OCI-LY1 (cell line): ENCODE measurements at regions not wholly inside any gene's neighbourhood (a gene's known extent, or its start where the extent isn't known, plus 50 kb on each side); places are given as distances from the start of the nearest gene placed in this dataset.
"Not testable (repeated sequence)": the region's sequence is repeated elsewhere in the genome, so short reads cannot be mapped to it uniquely, and the experiment has no call there.

Experiments used
- H2AFZ ChIP-seq: fragments of 200-600 bp; sonication (generic), shearing (Covaris generic); 2 replicates; pipeline ENCODE4 v1.6.0; 2014; ENCODE audit warnings: antibody characterized with exemption, mild to moderate bottlenecking, low read length
- H3F3A ChIP-seq: fragments of 200-600 bp; sonication (generic), shearing (Covaris generic); 2 replicates; pipeline ENCODE4 v1.6.0; 2014; ENCODE audit warnings: mild to moderate bottlenecking, antibody characterized with exemption, low read length, moderate library complexity; ENCODE audit not compliant: insufficient read depth
- H3K27ac ChIP-seq: fragments of 200-600 bp; sonication (generic); 2 replicates; pipeline ENCODE4 v1.5.1; 2014; ENCODE audit warnings: low read length, mixed run types, mild to moderate bottlenecking, low read depth; ENCODE audit not compliant: poor library complexity, severe bottlenecking
- H3K27me3 ChIP-seq: fragments of 200-600 bp; sonication (generic); 2 replicates; pipeline ENCODE4 v1.6.0; 2014; ENCODE audit warnings: antibody characterized with exemption, mild to moderate bottlenecking, low read length, moderate library complexity; ENCODE audit not compliant: insufficient read depth
- H3K36me3 ChIP-seq: fragments of 200-600 bp; sonication (generic); 2 replicates; pipeline ENCODE4 v1.6.1; 2014; ENCODE audit warnings: mild to moderate bottlenecking, antibody characterized with exemption, low read length, moderate library complexity, mixed read lengths; ENCODE audit not compliant: insufficient read depth
- H3K4me1 ChIP-seq: fragments of 200-600 bp; sonication (generic); 2 replicates; pipeline ENCODE4 v1.5.1; 2014; ENCODE audit warnings: mild to moderate bottlenecking, low read length, moderate library complexity; ENCODE audit not compliant: insufficient read depth, severe bottlenecking
- H3K4me2 ChIP-seq: fragments of 200-600 bp; sonication (generic), shearing (Covaris generic); 2 replicates; pipeline ENCODE4 v1.6.1; 2014; ENCODE audit warnings: low read length
- H3K4me3 ChIP-seq: fragments of 200-600 bp; sonication (generic); 2 replicates; pipeline ENCODE4 v1.5.1; 2014; ENCODE audit warnings: low read length, low read depth, mild to moderate bottlenecking, mixed read lengths; ENCODE audit not compliant: poor library complexity, severe bottlenecking
- H3K79me2 ChIP-seq: fragments of 200-600 bp; shearing (Covaris generic); 2 replicates; pipeline ENCODE4 v1.6.1; 2016; ENCODE audit warnings: mixed run types, low read length, mixed read lengths; ENCODE audit not compliant: insufficient read depth
- H3K9ac ChIP-seq: fragments of 200-600 bp; sonication (generic), shearing (Covaris generic); 2 replicates; pipeline ENCODE4 v1.6.1; 2014; ENCODE audit warnings: mild to moderate bottlenecking, low read length, mixed read lengths
- H3K9me2 ChIP-seq: fragments of 200-600 bp; sonication (generic), shearing (Covaris generic); 2 replicates; pipeline ENCODE4 v1.6.1; 2014; ENCODE audit warnings: low read depth, mild to moderate bottlenecking, low read length, mixed read lengths
- H3K9me3 ChIP-seq: fragments of 200-600 bp; shearing (Covaris generic); 2 replicates; pipeline ENCODE4 v1.6.1; 2014; ENCODE audit warnings: low read length, mixed read lengths
- H4K20me1 ChIP-seq: fragments of 200-600 bp; sonication (generic), shearing (Covaris generic); 2 replicates; pipeline ENCODE4 v1.6.0; 2016; ENCODE audit warnings: mild to moderate bottlenecking, low read length; ENCODE audit not compliant: insufficient read depth
- EZH2 ChIP-seq: fragments of 200-600 bp; sonication (generic), shearing (Covaris generic); IDR thresholded peaks from 2 replicates; pipeline ENCODE4 v1.8.0; 2017; ENCODE audit warnings: borderline replicate concordance, mixed run types, mild to moderate bottlenecking, antibody characterized with exemption, low read length, moderate library complexity, mixed read lengths
- TF ChIP-seq, protein P1 (sequence below): fragments of 200-600 bp; sonication (generic), shearing (Covaris generic); IDR thresholded peaks from 2 replicates; pipeline ENCODE4 v1.5.1; 2017; ENCODE audit warnings: mild to moderate bottlenecking, antibody characterized with exemption, low read length, moderate library complexity, mixed read lengths

DNA sequence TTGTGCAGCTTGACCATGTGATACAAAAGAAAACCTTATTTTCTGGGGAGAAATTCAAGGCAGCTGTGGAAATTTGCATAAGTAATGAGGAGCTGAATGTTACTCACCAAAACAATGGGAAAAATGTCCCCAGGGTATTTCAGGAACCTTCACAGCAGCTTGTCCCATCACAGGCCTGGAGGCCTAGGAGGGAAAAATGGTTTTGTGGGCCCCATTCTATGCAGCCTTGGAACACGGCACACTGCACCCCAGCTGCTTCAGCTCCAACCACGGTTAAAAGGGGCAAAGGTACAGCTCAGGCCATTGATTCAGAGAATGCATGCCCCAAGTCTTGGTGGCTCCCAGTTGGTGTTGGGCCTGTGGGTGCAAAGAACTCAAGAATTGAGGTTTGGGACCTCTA lies 216.1 kb downstream of the MAGEE1 start:
- Histone ChIP-seq H3K27ac (no peak overlapping the region), H3K9ac (no peak overlapping the region), H3F3A (no peaks in the 10 kb centered on the region), H3K4me1 (no peaks in the 10 kb centered on the region), H2AFZ (no peak overlapping the region), H3K27me3 (no peaks in the 10 kb centered on the region), H3K9me2 (no peaks in the 10 kb centered on the region), H3K9me3 (no peaks in the 10 kb centered on the region), H3K79me2 (no peaks in the 10 kb centered on the region), H3K4me3 (no peak overlapping the region), H4K20me1 (no peaks in the 10 kb centered on the region), H3K4me2 (no peak overlapping the region), H3K36me3 (no peaks in the 10 kb centered on the region)
- TF ChIP-seq, protein P1, sequence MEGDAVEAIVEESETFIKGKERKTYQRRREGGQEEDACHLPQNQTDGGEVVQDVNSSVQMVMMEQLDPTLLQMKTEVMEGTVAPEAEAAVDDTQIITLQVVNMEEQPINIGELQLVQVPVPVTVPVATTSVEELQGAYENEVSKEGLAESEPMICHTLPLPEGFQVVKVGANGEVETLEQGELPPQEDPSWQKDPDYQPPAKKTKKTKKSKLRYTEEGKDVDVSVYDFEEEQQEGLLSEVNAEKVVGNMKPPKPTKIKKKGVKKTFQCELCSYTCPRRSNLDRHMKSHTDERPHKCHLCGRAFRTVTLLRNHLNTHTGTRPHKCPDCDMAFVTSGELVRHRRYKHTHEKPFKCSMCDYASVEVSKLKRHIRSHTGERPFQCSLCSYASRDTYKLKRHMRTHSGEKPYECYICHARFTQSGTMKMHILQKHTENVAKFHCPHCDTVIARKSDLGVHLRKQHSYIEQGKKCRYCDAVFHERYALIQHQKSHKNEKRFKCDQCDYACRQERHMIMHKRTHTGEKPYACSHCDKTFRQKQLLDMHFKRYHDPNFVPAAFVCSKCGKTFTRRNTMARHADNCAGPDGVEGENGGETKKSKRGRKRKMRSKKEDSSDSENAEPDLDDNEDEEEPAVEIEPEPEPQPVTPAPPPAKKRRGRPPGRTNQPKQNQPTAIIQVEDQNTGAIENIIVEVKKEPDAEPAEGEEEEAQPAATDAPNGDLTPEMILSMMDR, result no peak
- no peak for TF ChIP-seq EZH2

DNA sequence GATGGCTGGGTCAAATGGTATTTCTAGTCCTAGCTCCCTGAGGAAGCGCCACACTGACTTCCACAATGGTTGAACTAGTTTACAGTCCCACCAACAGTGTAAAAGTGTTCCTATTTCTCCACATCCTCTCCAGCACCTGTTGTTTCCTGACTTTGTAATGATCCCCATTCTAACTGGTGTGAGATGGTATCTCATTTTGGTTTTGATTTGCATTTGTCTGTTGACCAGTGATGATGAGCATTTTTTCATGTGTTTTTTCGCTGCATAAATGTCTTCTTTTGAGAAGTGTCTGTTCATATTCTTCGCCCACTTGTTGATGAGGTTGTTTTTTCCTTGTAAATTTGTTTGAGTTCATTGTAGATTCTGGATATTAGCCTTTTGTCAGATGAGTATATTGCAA lies 223.9 kb downstream of the MAGEE1 start:
- H3K27ac ChIP-seq, H3K4me1 ChIP-seq, H3K9me2 ChIP-seq, H3K4me2 ChIP-seq, H3K9ac ChIP-seq, H3K4me3 ChIP-seq, H3K79me2 ChIP-seq, H3K27me3 ChIP-seq, H3K9me3 ChIP-seq, H2AFZ ChIP-seq, H3F3A ChIP-seq, H3K36me3 ChIP-seq, H4K20me1 ChIP-seq: not testable (repeated sequence)

GRCh38 chrX:76657499-76657898 lies 230.0 kb downstream of the MAGEE1 start:
- Histone ChIP-seq H3K4me3 (no peak overlapping the region), H2AFZ (no peak overlapping the region), H3K9ac (no peak overlapping the region), H4K20me1 (no peaks in the 10 kb centered on the region), H3K9me3 (no peaks in the 10 kb centered on the region), H3F3A (no peaks in the 10 kb centered on the region), H3K79me2 (no peaks in the 10 kb centered on the region), H3K4me2 (no peak overlapping the region), H3K36me3 (no peaks in the 10 kb centered on the region), H3K4me1 (no peaks in the 10 kb centered on the region), H3K27me3 (no peaks in the 10 kb centered on the region), H3K9me2 (no peaks in the 10 kb centered on the region), H3K27ac (no peak overlapping the region)
- TF ChIP-seq EZH2, result no peak
- TF ChIP-seq, protein P1, result no peak
